KMS-11 (cell line): ENCODE measurements at regions not wholly inside any gene's neighbourhood (a gene's known extent, or its start where the extent isn't known, plus 50 kb on each side); places are given as distances from the start of the nearest gene placed in this dataset.

Experiments used
- H2AFZ ChIP-seq: fragments of 200-600 bp; sonication (generic); 2 replicates; pipeline ENCODE4 v1.6.1; 2016; ENCODE audit warnings: antibody characterized with exemption, mixed run types, low read depth
- H3K27ac ChIP-seq: fragments of 200-600 bp; sonication (generic); 2 replicates; pipeline ENCODE4 v1.6.1; 2016; ENCODE audit warnings: mild to moderate bottlenecking, mixed run types
- H3K27me3 ChIP-seq: fragments of 200-600 bp; sonication (generic); 2 replicates; pipeline ENCODE4 v1.6.1; 2017; ENCODE audit warnings: mild to moderate bottlenecking, low read depth, mixed run types, moderate library complexity; ENCODE audit not compliant: insufficient read depth
- H3K36me3 ChIP-seq: fragments of 200-600 bp; sonication (generic); 2 replicates; pipeline ENCODE4 v1.6.1; 2017; ENCODE audit warnings: mild to moderate bottlenecking, mixed run types; ENCODE audit not compliant: insufficient read depth
- H3K4me1 ChIP-seq: fragments of 200-600 bp; sonication (generic); 2 replicates; pipeline ENCODE4 v1.6.1; 2016; ENCODE audit warnings: mild to moderate bottlenecking, low read depth, mixed run types; ENCODE audit not compliant: poor library complexity, severe bottlenecking
- H3K4me2 ChIP-seq: fragments of 200-600 bp; sonication (generic); 2 replicates; pipeline ENCODE4 v1.7.0; 2016; ENCODE audit warnings: mild to moderate bottlenecking, mixed run types
- H3K4me3 ChIP-seq: fragments of 200-600 bp; sonication (generic); IDR thresholded peaks from 2 replicates; pipeline ENCODE4 v1.6.1; 2017; ENCODE audit warnings: low read depth, low read length, mixed read lengths; ENCODE audit not compliant: insufficient read depth
- H3K79me2 ChIP-seq: fragments of 200-600 bp; sonication (generic); 2 replicates; pipeline ENCODE4 v1.6.1; 2016; ENCODE audit warnings: low read depth, mixed run types; ENCODE audit not compliant: insufficient read depth
- H3K9ac ChIP-seq: fragments of 200-600 bp; sonication (generic); 2 replicates; pipeline ENCODE4 v1.6.1; 2016; ENCODE audit warnings: mild to moderate bottlenecking, mixed run types
- H4K20me1 ChIP-seq: fragments of 200-600 bp; sonication (generic); 2 replicates; pipeline ENCODE4 v1.6.1; 2016; ENCODE audit warnings: mild to moderate bottlenecking, mixed run types; ENCODE audit not compliant: insufficient read depth
- CTCF ChIP-seq: fragments of 200-600 bp; sonication (generic); conservative IDR thresholded peaks from 2 replicates; pipeline ENCODE4 v1.6.1; 2017; ENCODE audit warnings: low read depth, mild to moderate bottlenecking, antibody characterized with exemption, low read length, moderate library complexity, mixed read lengths

DNA sequence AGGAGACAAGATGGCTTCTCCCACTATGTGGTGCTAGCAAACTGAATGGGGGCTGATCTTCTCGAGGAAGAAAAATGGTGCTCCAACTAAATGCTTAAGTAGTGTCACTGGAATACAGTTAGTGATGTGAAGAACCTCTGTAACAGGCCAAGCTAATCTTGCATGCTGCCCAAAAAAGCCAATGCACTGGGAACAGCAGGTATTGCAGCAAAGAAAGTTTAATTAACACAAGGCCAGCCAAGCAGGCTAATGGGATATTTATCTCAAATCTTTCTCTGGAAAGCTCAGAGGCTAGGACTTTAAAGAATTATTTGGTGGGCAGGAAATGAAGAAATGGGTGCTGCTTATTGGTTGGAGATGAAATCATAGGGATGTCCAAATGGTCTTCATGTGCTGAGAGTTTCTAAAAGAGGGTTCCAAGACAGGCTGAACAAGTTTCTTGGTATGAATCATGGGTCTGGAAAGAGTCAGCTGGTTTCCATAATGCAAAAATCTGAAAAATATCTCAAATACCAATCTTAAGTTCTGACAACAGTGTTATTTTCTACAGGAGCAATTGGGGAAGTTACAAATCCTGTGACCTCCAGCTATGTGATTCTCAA, 1550.5 kb downstream of the SLITRK5 start:
- TF ChIP-seq CTCF, result no peak
- Histone ChIP-seq H3K4me1 (no peaks in the 10 kb centered on the region), H3K4me3 (no peak overlapping the region), H3K36me3 (no peaks in the 10 kb centered on the region), H3K27me3 (no peaks in the 10 kb centered on the region), H3K4me2 (no peak overlapping the region), H3K27ac (no peak overlapping the region), H3K9ac (no peak overlapping the region), H3K79me2 (no peaks in the 10 kb centered on the region), H2AFZ (no peak overlapping the region), H4K20me1 (no peaks in the 10 kb centered on the region)

- Histone ChIP-seq H4K20me1 (no peaks in the 10 kb centered on the region), H3K27me3 (no peaks in the 10 kb centered on the region), H3K27ac (no peak overlapping the region), H3K4me2 (no peak overlapping the region), H3K36me3 (no peaks in the 10 kb centered on the region), H2AFZ (no peak overlapping the region), H3K9ac (no peak overlapping the region), H3K4me1 (no peaks in the 10 kb centered on the region), H3K79me2 (no peaks in the 10 kb centered on the region), H3K4me3 (no peak overlapping the region)
- TF ChIP-seq CTCF, result no peak
These were observed 1556.2 kb downstream of the SLITRK5 start for GRCh38 chr13:89227356-89227755.

DNA sequence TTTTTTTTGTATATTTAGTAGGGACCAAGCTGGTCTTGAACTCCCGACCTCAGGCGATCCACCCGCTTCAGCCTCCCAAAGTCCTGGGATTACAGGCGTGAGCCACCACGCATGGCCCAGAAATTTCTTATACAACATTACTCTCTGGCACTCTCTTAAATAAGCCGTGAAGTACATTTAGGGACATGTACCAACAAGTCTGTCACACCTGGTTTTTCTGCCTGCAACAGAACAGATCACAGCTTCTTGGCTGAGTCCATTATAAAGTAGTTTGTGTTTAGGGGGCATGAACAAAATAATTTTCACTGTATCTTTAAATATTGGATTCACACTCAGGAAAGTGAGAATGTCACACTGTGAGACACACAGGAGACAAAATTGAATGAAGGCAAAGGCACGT, 1567.3 kb downstream of the SLITRK5 start:
- no peak for TF ChIP-seq CTCF
- Histone ChIP-seq H3K79me2 (no peaks in the 10 kb centered on the region), H3K4me2 (no peak overlapping the region), H3K4me1 (no peaks in the 10 kb centered on the region), H3K27ac (no peak overlapping the region), H2AFZ (no peak overlapping the region), H3K4me3 (no peak overlapping the region), H3K9ac (no peak overlapping the region), H3K27me3 (no peaks in the 10 kb centered on the region), H4K20me1 (no peaks in the 10 kb centered on the region), H3K36me3 (no peaks in the 10 kb centered on the region)

GRCh38 chr13:89239361-89240127, 1568.4 kb downstream of the SLITRK5 start:
- Histone ChIP-seq H4K20me1 (no peaks in the 10 kb centered on the region), H3K36me3 (no peaks in the 10 kb centered on the region), H3K27me3 (no peaks in the 10 kb centered on the region), H3K27ac (no peak overlapping the region), H3K4me3 (no peak overlapping the region), H3K4me1 (no peaks in the 10 kb centered on the region), H3K79me2 (no peaks in the 10 kb centered on the region), H2AFZ (no peak overlapping the region), H3K4me2 (no peak overlapping the region), H3K9ac (no peak overlapping the region)
- TF ChIP-seq CTCF, result no peak
